ENCODE measurements at regions not wholly inside any gene's neighbourhood (a gene's known extent, or its start where the extent isn't known, plus 50 kb on each side); places are given as distances from the start of the nearest gene placed in this dataset.

- no peaks in the 10 kb centered on the region for H4K20me1 ChIP-seq (ENCODE audit: insufficient read depth, poor library complexity, severe bottlenecking)
- H3K4me3 ChIP-seq, result no peak overlapping the region
- WGBS (ENCODE audit: low lambda C conversion rate, missing lambda C conversion rate), result 56% methylated on average over 2 of the region's 2 CpGs
- H3K79me2 ChIP-seq, result no peaks in the 10 kb centered on the region
- no peaks in the 10 kb centered on the region for H3K36me3 ChIP-seq (replicated peaks; ENCODE audit: insufficient read depth, low read depth)
- peaks cover 3% of the 10 kb centered on the region for H3K4me1 ChIP-seq (ENCODE audit: insufficient read depth)
- H2AFZ ChIP-seq, result no peak overlapping the region
- no peak overlapping the region for H3K27ac ChIP-seq
- DNase-seq (ENCODE audit: low spot score), result no peak
- H3K4me2 ChIP-seq, result no peak overlapping the region
- H3K9me2 ChIP-seq (replicated peaks; ENCODE audit: insufficient read depth), result no peaks in the 10 kb centered on the region
- TF ChIP-seq CTCF (IDR thresholded peaks at IDR 0.05; ENCODE audit: poor library complexity) (no peak), EZH2 (IDR thresholded peaks at IDR 0.05; ENCODE audit: borderline replicate concordance) (no peak), EZH2phosphoT487 (IDR thresholded peaks at IDR 0.05; ENCODE audit: low read depth, severe bottlenecking, unreplicated experiment) (no peak)
- H3K9me3 ChIP-seq (ENCODE audit: low read depth), result no peaks in the 10 kb centered on the region
- H3K27me3 ChIP-seq, result no peaks in the 10 kb centered on the region
These were observed 557.3 kb downstream of the FAM181B start for GRCh38 chr11:82176365-82176764.

GRCh38 chr11:82174610-82175009, 559.1 kb downstream of the FAM181B start:
- no peak overlapping the region for H3K4me3 ChIP-seq
- no peak overlapping the region for H3K4me2 ChIP-seq
- no peaks in the 10 kb centered on the region for H3K27me3 ChIP-seq
- H4K20me1 ChIP-seq (ENCODE audit: insufficient read depth, poor library complexity, severe bottlenecking), result no peaks in the 10 kb centered on the region
- TF ChIP-seq CTCF (IDR thresholded peaks at IDR 0.05; ENCODE audit: poor library complexity) (no peak), EZH2 (IDR thresholded peaks at IDR 0.05; ENCODE audit: borderline replicate concordance) (no peak), EZH2phosphoT487 (IDR thresholded peaks at IDR 0.05; ENCODE audit: low read depth, severe bottlenecking, unreplicated experiment) (no peak)
- no peak for DNase-seq (ENCODE audit: low spot score)
- no peaks in the 10 kb centered on the region for H3K79me2 ChIP-seq
- no peaks in the 10 kb centered on the region for H3K36me3 ChIP-seq (replicated peaks; ENCODE audit: insufficient read depth, low read depth)
- WGBS (ENCODE audit: low lambda C conversion rate, missing lambda C conversion rate), result 82% methylated on average over 2 of the region's 2 CpGs
- no peak overlapping the region for H2AFZ ChIP-seq
- no peaks in the 10 kb centered on the region for H3K9me2 ChIP-seq (replicated peaks; ENCODE audit: insufficient read depth)
- no peak overlapping the region for H3K27ac ChIP-seq
- H3K9me3 ChIP-seq (ENCODE audit: low read depth), result no peaks in the 10 kb centered on the region
- peaks cover 3% of the 10 kb centered on the region for H3K4me1 ChIP-seq (ENCODE audit: insufficient read depth)

- Histone ChIP-seq H3K9me3 (ENCODE audit: low read depth) (no peaks in the 10 kb centered on the region), H3K27me3 (no peaks in the 10 kb centered on the region)
These were observed 586.9 kb downstream of the FAM181B start for GRCh38 chr11:82146789-82147188.

More at GRCh38 chr11:82146789-82147188, 586.9 kb downstream of the FAM181B start:
- DNase-seq (ENCODE audit: low spot score), result no peak
- TF ChIP-seq EZH2 (IDR thresholded peaks at IDR 0.05; ENCODE audit: borderline replicate concordance) (no peak), CTCF (IDR thresholded peaks at IDR 0.05; ENCODE audit: poor library complexity) (no peak), EZH2phosphoT487 (IDR thresholded peaks at IDR 0.05; ENCODE audit: low read depth, severe bottlenecking, unreplicated experiment) (no peak)
- no peak overlapping the region for H3K27ac ChIP-seq
- H3K4me3 ChIP-seq, result no peak overlapping the region
- no peaks in the 10 kb centered on the region for H4K20me1 ChIP-seq (ENCODE audit: insufficient read depth, poor library complexity, severe bottlenecking)
- no peaks in the 10 kb centered on the region for H3K36me3 ChIP-seq (replicated peaks; ENCODE audit: insufficient read depth, low read depth)
- H3K79me2 ChIP-seq, result no peaks in the 10 kb centered on the region
- 47% methylated on average over 2 of the region's 2 CpGs for WGBS (ENCODE audit: low lambda C conversion rate, missing lambda C conversion rate)
- no peak overlapping the region for H3K4me2 ChIP-seq
- H2AFZ ChIP-seq, result no peak overlapping the region
- no peaks in the 10 kb centered on the region for H3K9me2 ChIP-seq (replicated peaks; ENCODE audit: insufficient read depth)
- no peaks in the 10 kb centered on the region for H3K4me1 ChIP-seq (ENCODE audit: insufficient read depth)
